Left lobe of liver (tissue), 2 donors: ENCODE measurements at regions not wholly inside any gene's neighbourhood (a gene's known extent, or its start where the extent isn't known, plus 50 kb on each side); places are given as distances from the start of the nearest gene placed in this dataset.

Source experiments
- ATAC-seq: fragments of 200-7000 bp; cut with Tn5 transposase; one replicate; pipeline ENCODE4 v1.9.1; 2020; ENCODE audit warnings: mild to moderate bottlenecking, moderate library complexity
- DNase-seq: peaks from one replicate; pipeline ENCODE4 v3.0.0-alpha.2; 2020; ENCODE audit warnings: low spot score
- donor health status: DM: no; HTN: no; CAD: no; lungs with moderate emphysema.
- donor health status: DM: no; HTN: yes; CAD: no.

DNA sequence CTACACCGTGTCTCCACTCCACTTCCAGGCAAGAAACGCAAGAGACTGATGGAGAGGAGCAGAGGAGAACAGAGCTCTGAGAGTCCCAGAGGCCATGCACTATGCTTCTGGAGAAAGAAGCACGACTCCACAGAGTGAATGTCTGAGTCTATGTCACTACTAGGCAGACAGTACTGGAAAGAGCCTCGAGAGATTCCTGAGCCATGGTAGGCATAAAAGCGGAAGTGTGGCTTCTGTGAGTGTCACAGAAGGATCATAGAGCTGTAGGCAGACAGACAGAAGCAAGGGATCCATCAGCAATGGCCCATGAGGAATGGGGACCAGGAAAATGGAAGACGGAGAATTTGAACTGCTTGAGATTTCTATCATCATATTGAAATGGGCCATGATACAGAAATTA, 542.6 kb downstream of the ZEB2 start:
- DNase-seq, result no peak
- ATAC-seq, result no peak

DNA sequence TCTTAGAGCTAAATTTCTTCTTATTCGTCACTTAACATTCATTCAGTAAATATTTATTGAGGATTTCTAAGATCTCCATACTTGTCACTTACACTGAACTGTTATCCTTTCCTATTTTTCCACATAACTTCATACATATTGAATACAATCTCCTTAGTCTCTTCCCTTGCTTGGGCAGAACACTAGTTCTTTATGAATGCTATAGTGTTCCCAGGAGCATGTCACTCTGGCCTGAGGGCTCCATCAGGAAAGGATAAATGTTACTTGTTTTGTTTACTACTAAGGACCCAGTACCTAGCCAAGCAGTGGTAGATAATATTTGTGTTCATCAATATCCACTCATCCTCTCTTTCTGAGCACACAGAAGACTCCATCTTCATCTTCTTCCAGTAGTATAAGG, 544.7 kb downstream of the ZEB2 start:
- ATAC-seq, result no peak
- DNase-seq, result no peak

- ATAC-seq (no peak), DNase-seq (no peak)
These were observed 545.7 kb downstream of the ZEB2 start for GRCh38 chr2:143974262-143974661.

DNA sequence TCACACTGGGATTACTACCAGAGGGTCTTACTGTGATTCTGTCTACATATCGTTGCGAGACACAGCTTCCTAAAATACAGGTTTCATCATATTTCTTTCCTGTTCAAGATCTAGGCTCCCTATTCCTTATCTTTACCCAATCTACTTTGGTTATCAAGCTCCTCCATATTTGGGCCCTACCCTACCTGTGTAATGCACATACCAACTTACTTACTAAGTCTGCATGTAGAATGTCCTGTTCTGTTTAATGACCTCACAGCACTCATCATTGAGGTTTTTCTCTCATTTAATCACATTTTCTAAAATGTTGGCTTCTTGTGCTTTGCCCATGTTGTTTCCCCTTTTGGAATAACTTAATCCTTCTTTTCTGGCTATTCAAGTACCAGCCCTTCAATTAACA, 551.1 kb downstream of the ZEB2 start:
- ATAC-seq, result no peak
- DNase-seq, result no peak

- no peak for DNase-seq
- no peak for ATAC-seq
These were observed 551.6 kb downstream of the ZEB2 start for GRCh38 chr2:143968360-143968759.

- DNase-seq (peak; percentile 69), ATAC-seq (peak; percentile 92)
These were observed 554.3 kb downstream of the ZEB2 start for GRCh38 chr2:143965493-143966164.

- no peak for ATAC-seq
- DNase-seq, result no peak
These were observed 555.0 kb downstream of the ZEB2 start for GRCh38 chr2:143964891-143965290.

- ATAC-seq, result no peak
These were observed 559.7 kb downstream of the ZEB2 start for GRCh38 chr2:143960177-143960576.

DNA sequence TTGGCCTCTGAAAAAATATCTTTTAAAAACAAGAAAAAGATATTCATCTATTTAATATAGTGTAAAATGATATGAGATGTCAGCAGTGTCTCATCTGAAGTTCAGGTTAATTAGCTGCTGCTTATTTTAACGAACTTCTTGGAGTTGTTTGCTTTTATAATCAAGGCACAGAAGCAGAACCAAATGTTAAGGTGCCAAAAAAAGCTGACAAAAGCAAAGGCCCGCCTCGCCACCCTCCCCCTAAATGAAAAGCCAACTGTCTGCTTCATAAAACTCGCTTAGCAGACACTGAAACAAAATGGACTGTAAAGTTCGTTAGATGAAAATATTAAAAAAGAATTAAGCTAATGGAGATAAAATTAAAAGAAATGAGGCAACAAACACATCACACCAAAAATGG, 562.6 kb downstream of the ZEB2 start:
- ATAC-seq (no peak), DNase-seq (no peak)

More at GRCh38 chr2:143960177-143960576, 559.7 kb downstream of the ZEB2 start:
- no peak for DNase-seq

- no peak for DNase-seq
- ATAC-seq, result no peak
These were observed 564.4 kb downstream of the ZEB2 start for GRCh38 chr2:143955401-143956065.

GRCh38 chr2:143954844-143955243, 565.1 kb downstream of the ZEB2 start:
- ATAC-seq, result no peak
- DNase-seq, result no peak

- no peak for ATAC-seq
- no peak for DNase-seq
These were observed 565.7 kb downstream of the ZEB2 start for GRCh38 chr2:143954186-143954585.

DNA sequence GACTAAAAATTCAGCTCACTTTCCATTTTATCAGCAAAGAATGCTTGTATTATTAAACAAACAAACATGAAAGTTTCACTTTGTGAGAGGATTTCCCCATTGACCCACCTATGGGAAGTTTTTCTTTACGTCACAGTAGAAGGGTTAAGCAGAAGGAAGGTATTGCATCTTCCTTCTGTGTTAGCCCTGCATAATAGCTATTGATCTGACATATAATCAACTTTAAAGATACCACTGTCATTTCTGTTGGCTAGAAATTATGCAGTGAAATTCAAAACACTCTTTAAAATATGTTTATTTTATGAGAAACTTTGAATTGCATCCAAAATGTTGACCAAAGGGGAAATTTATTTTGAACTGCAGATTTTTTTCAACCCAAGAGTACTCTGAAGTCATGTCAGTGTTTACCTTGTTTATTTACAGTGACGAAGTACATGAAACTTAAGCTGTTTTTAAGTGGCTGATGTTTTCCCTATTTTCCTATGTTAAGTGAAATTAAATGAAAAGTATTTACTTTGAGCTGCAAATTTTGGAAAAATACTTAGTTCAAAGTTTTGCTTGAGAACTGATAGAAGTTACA, 566.4 kb downstream of the ZEB2 start:
- ATAC-seq, result no peak

DNA sequence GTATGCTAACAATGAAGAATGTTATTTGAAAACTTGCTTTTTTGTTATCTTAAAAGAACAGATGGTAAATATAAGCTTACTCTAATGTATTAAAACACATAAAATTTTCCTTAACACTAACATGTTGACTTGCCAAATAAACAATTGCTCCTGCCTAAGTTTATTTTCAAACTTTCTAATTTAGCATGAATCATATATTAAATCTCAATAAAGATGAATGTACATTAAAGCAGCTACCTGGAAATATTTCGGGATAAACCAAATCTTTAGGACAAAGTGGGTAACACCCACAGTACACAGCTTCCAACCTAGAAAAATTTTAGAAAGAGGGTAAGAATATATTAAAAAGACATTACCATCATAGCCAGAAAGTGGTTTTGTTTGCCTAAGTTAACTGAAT, 567.4 kb downstream of the ZEB2 start:
- DNase-seq, result no peak
- ATAC-seq, result no peak

More for the DNA sequence above, 566.4 kb downstream of the ZEB2 start:
- no peak for DNase-seq

DNA sequence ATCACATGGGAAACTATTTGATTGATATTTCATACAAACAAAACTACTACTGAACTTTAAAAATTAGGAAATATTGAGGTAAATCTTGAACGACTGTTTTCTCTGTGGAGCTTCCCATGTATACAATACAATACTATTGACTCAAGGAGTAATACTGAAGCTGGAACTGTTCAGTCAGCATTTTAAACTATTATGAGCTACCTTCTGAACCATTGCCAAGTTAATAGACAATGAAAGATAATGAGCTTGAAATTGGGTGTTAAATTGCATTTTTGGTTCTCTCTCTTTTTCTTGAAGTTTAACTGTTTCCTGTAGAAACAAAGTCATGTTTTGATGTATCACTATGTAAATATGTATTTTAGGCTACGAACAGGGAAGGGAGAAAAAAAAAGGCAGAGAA, 569.2 kb downstream of the ZEB2 start:
- no peak for DNase-seq
- ATAC-seq, result no peak

GRCh38 chr2:143949121-143949848, 570.6 kb downstream of the ZEB2 start:
- DNase-seq, result no peak
- ATAC-seq, result no peak

DNA sequence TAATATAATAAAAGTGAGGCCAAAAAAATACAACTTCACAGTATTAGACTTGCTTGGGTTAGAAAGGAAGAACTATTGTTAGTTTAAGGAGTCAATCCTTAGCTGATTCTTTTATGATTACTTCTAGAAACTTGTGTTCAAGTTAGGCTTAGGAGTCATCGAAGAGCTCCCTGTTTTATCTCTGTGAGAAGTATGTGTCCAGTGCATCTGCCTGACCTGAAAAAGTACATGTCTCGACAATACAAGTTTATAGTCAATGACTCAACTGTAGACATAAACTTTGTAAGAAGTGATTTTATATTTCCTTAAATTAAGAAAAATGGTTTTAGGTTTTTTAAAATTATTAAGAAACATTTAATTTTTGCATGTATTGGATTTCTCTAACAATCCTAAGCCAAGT, 571.2 kb downstream of the ZEB2 start:
- ATAC-seq (no peak), DNase-seq (no peak)

DNA sequence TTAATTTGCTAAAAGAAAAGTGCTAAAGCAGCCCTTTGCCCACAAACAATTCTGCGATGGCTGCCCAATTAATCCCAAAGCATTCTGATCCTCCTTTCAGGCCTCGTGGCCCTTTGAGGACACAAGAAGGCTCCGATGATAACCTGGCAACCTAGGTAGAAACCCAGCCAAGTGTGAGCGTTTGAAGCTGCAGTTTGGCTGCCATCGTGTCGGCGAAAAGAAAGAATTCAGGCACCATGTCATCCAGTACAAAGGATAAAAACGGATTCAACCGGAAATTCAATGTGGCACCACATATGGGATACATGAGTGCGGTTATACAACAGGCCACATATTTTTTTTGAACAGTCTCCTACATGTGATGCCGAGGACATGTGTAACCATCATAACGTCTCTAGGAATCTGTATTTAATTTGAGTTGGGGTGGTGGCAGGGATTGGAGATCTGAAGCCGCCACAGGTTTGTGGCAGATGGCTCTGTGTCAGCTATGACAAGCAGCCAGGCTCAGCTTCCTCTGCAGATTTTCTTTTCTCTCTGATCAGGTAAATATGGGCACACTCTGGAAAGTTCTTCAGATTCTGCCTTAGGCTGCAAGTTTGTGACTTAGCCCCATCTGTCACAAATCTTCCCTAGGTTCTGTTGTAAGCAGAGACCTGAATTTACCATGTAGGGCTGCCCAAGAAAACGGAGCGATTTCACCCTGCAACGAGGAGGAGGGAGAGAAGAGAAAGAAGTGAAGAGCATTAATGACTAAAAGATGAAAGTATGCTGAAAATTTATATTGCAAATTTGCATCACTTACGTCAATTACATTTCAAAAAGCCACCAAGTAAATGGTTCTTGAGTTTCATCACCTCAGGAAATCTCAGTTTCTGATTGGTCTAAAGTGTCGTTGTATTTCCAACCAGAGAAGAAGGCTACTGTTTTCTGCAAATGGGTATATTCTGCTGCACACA, 573.2 kb downstream of the ZEB2 start:
- DNase-seq, result no peak
- ATAC-seq, result no peak

DNA sequence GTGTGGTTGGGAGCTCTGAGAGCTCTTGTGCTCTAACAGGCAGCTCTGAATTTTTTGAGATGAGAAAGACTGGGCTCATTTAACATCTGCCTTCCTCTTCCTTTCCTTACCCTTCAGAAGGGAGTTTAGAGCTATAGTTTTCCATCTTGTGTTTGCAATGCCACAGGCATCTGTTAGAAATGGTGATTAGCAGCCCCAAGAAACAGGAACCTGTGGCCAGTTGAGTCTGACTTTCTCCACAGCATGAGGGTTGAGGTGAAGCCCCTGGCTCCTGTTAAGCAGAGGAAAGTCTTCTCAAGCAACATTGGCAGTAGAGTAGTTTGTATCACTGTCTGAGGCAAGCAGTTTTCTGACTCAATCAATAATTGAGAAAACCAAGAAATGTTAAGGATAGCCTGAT, 577.4 kb downstream of the ZEB2 start:
- DNase-seq, result no peak
- ATAC-seq, result no peak

DNA sequence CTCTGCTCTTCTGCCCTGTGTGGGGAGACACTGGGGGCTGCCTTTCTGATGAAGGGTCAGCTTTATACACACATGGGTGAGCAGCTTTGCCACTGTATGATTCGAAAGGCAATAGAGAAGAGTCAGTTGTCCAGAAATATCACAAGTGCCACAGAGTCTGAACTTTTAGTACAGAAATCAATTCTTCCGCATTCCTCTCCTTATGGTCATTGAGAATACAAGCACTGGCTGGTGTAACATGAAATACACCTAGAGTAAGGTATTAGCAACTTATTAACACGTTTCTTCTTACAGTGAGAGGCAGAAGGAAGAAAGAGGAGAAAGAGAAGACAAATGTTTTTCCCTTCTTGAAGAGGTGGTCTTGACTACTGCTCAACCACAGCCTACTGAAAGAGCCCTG, 579.2 kb downstream of the ZEB2 start:
- ATAC-seq, result no peak
- DNase-seq, result no peak
